Endothelial cell (in vitro differentiated cells): ENCODE measurements at regions not wholly inside any gene's neighbourhood (a gene's known extent, or its start where the extent isn't known, plus 50 kb on each side); places are given as distances from the start of the nearest gene placed in this dataset.
A peak's percentile ranks its signal among the peaks of the same experiment; 100 is the strongest.

Experiments
- DNase-seq: peaks from one replicate; pipeline ENCODE4 v3.0.0; 2021; ENCODE audit warnings: low spot score
- H3K27ac Mint-ChIP-seq: one replicate; pipeline ENCODE4 v1.8.0; 2021; ENCODE audit warnings: mixed read lengths, inconsistent platforms; ENCODE audit not compliant: unreplicated experiment
- H3K27me3 Mint-ChIP-seq: one replicate; pipeline ENCODE4 v1.8.0; 2021; ENCODE audit warnings: mild to moderate bottlenecking, moderate library complexity, mixed read lengths, inconsistent platforms; ENCODE audit not compliant: unreplicated experiment
- H3K36me3 Mint-ChIP-seq: one replicate; pipeline ENCODE4 v1.8.0; 2021; ENCODE audit warnings: mild to moderate bottlenecking, low read depth, mixed read lengths, inconsistent platforms; ENCODE audit not compliant: unreplicated experiment
- H3K4me1 Mint-ChIP-seq: one replicate; pipeline ENCODE4 v1.8.0; 2021; ENCODE audit warnings: mild to moderate bottlenecking, mixed read lengths, inconsistent platforms; ENCODE audit not compliant: unreplicated experiment
- H3K4me3 Mint-ChIP-seq: one replicate; pipeline ENCODE4 v1.8.0; 2021; ENCODE audit warnings: mild to moderate bottlenecking, mixed read lengths, inconsistent platforms; ENCODE audit not compliant: unreplicated experiment
- H3K9me3 Mint-ChIP-seq: one replicate; pipeline ENCODE4 v1.8.0; 2021; ENCODE audit warnings: mixed read lengths, inconsistent platforms; ENCODE audit not compliant: unreplicated experiment
- TF ChIP-seq, protein P1 (sequence below): fragments of 200-600 bp; sonication (generic); IDR thresholded peaks from one replicate; pipeline ENCODE4 v1.5.0; 2021; ENCODE audit warnings: antibody characterized with exemption; ENCODE audit not compliant: unreplicated experiment

DNA sequence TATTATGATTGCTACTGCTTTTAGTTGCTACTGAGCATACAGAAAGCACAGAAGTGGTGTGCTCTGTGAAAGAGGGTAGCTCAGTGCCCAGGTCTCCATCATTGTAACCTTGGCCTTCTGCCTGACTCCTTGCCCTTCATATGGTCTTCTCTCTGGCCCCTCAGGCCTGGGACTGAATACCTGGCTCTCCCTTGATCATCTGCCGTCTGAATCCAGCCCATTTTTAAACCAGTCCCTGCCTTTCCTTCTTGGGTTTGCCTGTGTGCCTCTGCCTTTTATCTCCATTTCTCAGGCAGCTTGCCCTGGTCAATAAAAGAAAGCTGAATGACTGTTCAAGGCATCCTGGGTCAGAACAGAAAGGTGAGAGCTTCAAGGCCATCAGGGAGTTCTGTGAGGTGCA is 109.1 kb upstream of the ZNF438 start:
- TF ChIP-seq, protein P1, sequence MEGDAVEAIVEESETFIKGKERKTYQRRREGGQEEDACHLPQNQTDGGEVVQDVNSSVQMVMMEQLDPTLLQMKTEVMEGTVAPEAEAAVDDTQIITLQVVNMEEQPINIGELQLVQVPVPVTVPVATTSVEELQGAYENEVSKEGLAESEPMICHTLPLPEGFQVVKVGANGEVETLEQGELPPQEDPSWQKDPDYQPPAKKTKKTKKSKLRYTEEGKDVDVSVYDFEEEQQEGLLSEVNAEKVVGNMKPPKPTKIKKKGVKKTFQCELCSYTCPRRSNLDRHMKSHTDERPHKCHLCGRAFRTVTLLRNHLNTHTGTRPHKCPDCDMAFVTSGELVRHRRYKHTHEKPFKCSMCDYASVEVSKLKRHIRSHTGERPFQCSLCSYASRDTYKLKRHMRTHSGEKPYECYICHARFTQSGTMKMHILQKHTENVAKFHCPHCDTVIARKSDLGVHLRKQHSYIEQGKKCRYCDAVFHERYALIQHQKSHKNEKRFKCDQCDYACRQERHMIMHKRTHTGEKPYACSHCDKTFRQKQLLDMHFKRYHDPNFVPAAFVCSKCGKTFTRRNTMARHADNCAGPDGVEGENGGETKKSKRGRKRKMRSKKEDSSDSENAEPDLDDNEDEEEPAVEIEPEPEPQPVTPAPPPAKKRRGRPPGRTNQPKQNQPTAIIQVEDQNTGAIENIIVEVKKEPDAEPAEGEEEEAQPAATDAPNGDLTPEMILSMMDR: no peak
- H3K27ac Mint-ChIP-seq: no peak overlapping the region
- H3K27me3 Mint-ChIP-seq: peaks cover 1% of the 10 kb centered on the region
- DNase-seq: no peak
- H3K9me3 Mint-ChIP-seq: no peaks in the 10 kb centered on the region
- H3K4me1 Mint-ChIP-seq: peaks cover 5% of the 10 kb centered on the region
- H3K36me3 Mint-ChIP-seq: no peaks in the 10 kb centered on the region
- no peak overlapping the region for H3K4me3 Mint-ChIP-seq

- Mint-ChIP-seq H3K27ac (no peak overlapping the region), H3K9me3 (no peaks in the 10 kb centered on the region)
- TF ChIP-seq, protein P1: no peak
Measured at GRCh38 chr10:31142026-31142425, 110.4 kb upstream of the ZNF438 start.

DNA sequence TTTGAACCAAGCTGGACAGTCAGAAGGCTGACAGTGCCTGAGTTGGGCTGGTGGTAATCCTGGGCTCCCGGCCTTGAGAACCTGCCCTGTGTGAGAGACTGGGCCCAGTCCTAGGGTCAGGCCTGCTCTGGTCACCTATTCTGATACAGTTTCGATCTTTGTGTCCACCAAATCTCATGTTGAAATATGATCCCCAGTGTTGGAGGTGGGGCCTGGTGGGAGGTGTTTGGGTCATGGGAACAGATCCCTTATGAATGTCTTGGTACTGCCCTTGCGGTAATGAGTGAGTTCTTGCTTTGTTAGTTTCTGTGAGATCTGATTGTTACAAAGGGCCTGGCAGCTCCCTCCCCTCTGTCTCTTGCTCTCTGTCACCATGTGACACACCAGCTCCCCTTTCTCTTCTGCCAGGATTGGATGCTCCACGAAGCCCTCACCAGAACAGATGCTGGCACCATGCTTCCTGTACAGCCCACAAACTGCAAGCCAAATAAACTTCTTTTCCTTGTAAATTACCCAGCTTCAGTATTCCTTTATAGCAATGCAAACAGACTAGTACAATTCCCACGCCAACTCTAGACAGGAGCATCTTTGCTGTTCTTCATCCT is 111.8 kb upstream of the ZNF438 start:
- Mint-ChIP-seq H3K4me3 (no peak overlapping the region), H3K27ac (no peak overlapping the region)
- DNase-seq: no peak

More at GRCh38 chr10:31142026-31142425, 110.4 kb upstream of the ZNF438 start:
- Mint-ChIP-seq H3K4me1 (peaks cover 18% of the 10 kb centered on the region), H3K27me3 (peaks cover 1% of the 10 kb centered on the region), H3K36me3 (no peaks in the 10 kb centered on the region), H3K4me3 (peak overlapping the region; percentile 28)
- DNase-seq: no peak

GRCh38 chr10:31145986-31146385 is 114.3 kb upstream of the ZNF438 start:
- Mint-ChIP-seq H3K27me3 (no peaks in the 10 kb centered on the region), H3K36me3 (no peaks in the 10 kb centered on the region), H3K27ac (no peak overlapping the region), H3K4me1 (peaks cover 17% of the 10 kb centered on the region), H3K9me3 (no peaks in the 10 kb centered on the region), H3K4me3 (no peak overlapping the region)
- DNase-seq: no peak
- TF ChIP-seq, protein P1: no peak

More for the DNA sequence above, 111.8 kb upstream of the ZNF438 start:
- H3K9me3 Mint-ChIP-seq: no peaks in the 10 kb centered on the region
- H3K4me1 Mint-ChIP-seq: peaks cover 17% of the 10 kb centered on the region
- H3K36me3 Mint-ChIP-seq: no peaks in the 10 kb centered on the region
- peaks cover 1% of the 10 kb centered on the region for H3K27me3 Mint-ChIP-seq
- TF ChIP-seq, protein P1: no peak

GRCh38 chr10:31146491-31147209 is 115.0 kb upstream of the ZNF438 start:
- no peak for DNase-seq
- no peaks in the 10 kb centered on the region for H3K36me3 Mint-ChIP-seq
- peaks cover 17% of the 10 kb centered on the region for H3K4me1 Mint-ChIP-seq
- H3K27me3 Mint-ChIP-seq: no peaks in the 10 kb centered on the region
- peak overlapping the region; percentile 42 for H3K27ac Mint-ChIP-seq
- H3K4me3 Mint-ChIP-seq: peak overlapping the region; percentile 6
- H3K9me3 Mint-ChIP-seq: no peaks in the 10 kb centered on the region
- TF ChIP-seq, protein P1: no peak
